Neural cell (in vitro differentiated cells): ENCODE measurements at regions not wholly inside any gene's neighbourhood (a gene's known extent, or its start where the extent isn't known, plus 50 kb on each side); places are given as distances from the start of the nearest gene placed in this dataset.

ENCODE experiments used
- H2AFZ ChIP-seq: fragments of 200-600, 300-800 bp; sonication (generic), shearing (Covaris generic); 2 replicates; pipeline ENCODE4 v1.6.0; 2014; ENCODE audit warnings: low read depth, mild to moderate bottlenecking, antibody characterized with exemption, low read length, moderate library complexity
- H3F3A ChIP-seq: fragments of 200-600 bp; shearing (Covaris generic); 2 replicates; pipeline ENCODE4 v1.6.1; 2016; ENCODE audit warnings: mild to moderate bottlenecking, moderate library complexity, mixed read lengths, antibody characterized with exemption, low read length; ENCODE audit not compliant: insufficient read depth, poor library complexity, severe bottlenecking
- H3K27ac ChIP-seq: fragments of 200-600, 300-800 bp; sonication (generic), shearing (Covaris generic); 2 replicates; pipeline ENCODE4 v1.5.1; 2014; ENCODE audit warnings: mild to moderate bottlenecking, low read length, moderate library complexity
- H3K27me3 ChIP-seq: fragments of 300-800, 200-600 bp; sonication (generic), shearing (Covaris generic); 2 replicates; pipeline ENCODE4 v1.6.0; 2014; ENCODE audit warnings: mild to moderate bottlenecking, low read depth, low read length, moderate library complexity; ENCODE audit not compliant: insufficient read depth
- H3K36me3 ChIP-seq: fragments of 300-800, 200-600 bp; sonication (generic), shearing (Covaris generic); 2 replicates; pipeline ENCODE4 v1.5.1; 2014; ENCODE audit warnings: mild to moderate bottlenecking, antibody characterized with exemption, low read length, moderate library complexity; ENCODE audit not compliant: insufficient read depth
- H3K4me2 ChIP-seq: fragments of 300-800, 200-600 bp; sonication (generic), shearing (Covaris generic); 2 replicates; pipeline ENCODE4 v1.6.0; 2014; ENCODE audit warnings: mild to moderate bottlenecking, low read length
- H3K4me3 ChIP-seq: fragments of 300-800, 200-600 bp; sonication (generic), shearing (Covaris generic); 2 replicates; pipeline ENCODE4 v1.5.1; 2014; ENCODE audit warnings: mild to moderate bottlenecking, low read length, moderate library complexity
- H3K79me2 ChIP-seq: fragments of 200-600 bp; shearing (Covaris generic); replicated peaks from 2 replicates; pipeline ENCODE4 v1.6.0; 2014; ENCODE audit warnings: mild to moderate bottlenecking, low read length, moderate library complexity; ENCODE audit not compliant: insufficient read depth
- H3K9ac ChIP-seq: fragments of 300-800, 200-600 bp; sonication (generic), shearing (Covaris generic); 2 replicates; pipeline ENCODE4 v1.6.1; 2016; ENCODE audit warnings: mild to moderate bottlenecking, low read length, mixed read lengths
- H3K9me2 ChIP-seq: fragments of 200-600 bp; shearing (Covaris generic); 2 replicates; pipeline ENCODE4 v1.6.1; 2016; ENCODE audit warnings: mild to moderate bottlenecking, low read length, mixed read lengths; ENCODE audit not compliant: insufficient read depth
- H3K9me3 ChIP-seq: fragments of 200-600, 300-800 bp; sonication (generic), shearing (Covaris generic); 2 replicates; pipeline ENCODE4 v1.6.1; 2016; ENCODE audit warnings: mild to moderate bottlenecking, mixed run types, low read length, moderate library complexity, mixed read lengths
- H4K20me1 ChIP-seq: fragments of 200-600 bp; shearing (Covaris generic); 2 replicates; pipeline ENCODE4 v1.6.1; 2016; ENCODE audit warnings: mild to moderate bottlenecking, mixed run types; ENCODE audit not compliant: insufficient read depth
- CTCF ChIP-seq: fragments of 450-650 bp; IDR thresholded peaks from 2 replicates; pipeline ENCODE4 v1.5.1; 2014; ENCODE audit warnings: antibody characterized with exemption, mild to moderate bottlenecking, moderate library complexity; ENCODE audit not compliant: poor library complexity, severe bottlenecking
- EP300 ChIP-seq: fragments of 450-650 bp; conservative IDR thresholded peaks from 2 replicates; pipeline ENCODE4 v1.6.1; 2014; ENCODE audit warnings: antibody characterized with exemption, mild to moderate bottlenecking, moderate library complexity; ENCODE audit not compliant: poor library complexity, severe bottlenecking
- EZH2 ChIP-seq: fragments of 200-600, 300-800 bp; shearing (Covaris generic), sonication (generic); IDR thresholded peaks from 2 replicates; pipeline ENCODE4 v1.6.1; 2014; ENCODE audit warnings: antibody characterized with exemption, low read length, borderline replicate concordance, mild to moderate bottlenecking; ENCODE audit not compliant: insufficient read depth, poor library complexity, severe bottlenecking
- MXI1 ChIP-seq: fragments of 450-650 bp; conservative IDR thresholded peaks from 2 replicates; pipeline ENCODE4 v1.6.1; 2014; ENCODE audit warnings: antibody characterized with exemption, mild to moderate bottlenecking; ENCODE audit not compliant: poor library complexity, severe bottlenecking
- POLR2AphosphoS5 ChIP-seq: IDR thresholded peaks from 2 replicates; pipeline ENCODE4 v1.6.1; 2012
- RAD21 ChIP-seq: fragments of 450-650 bp; conservative IDR thresholded peaks from 2 replicates; pipeline ENCODE4 v1.6.1; 2014; ENCODE audit warnings: antibody characterized with exemption, mild to moderate bottlenecking, moderate library complexity
- REST ChIP-seq: IDR thresholded peaks from 2 replicates; pipeline ENCODE4 v1.6.1; 2012; ENCODE audit warnings: borderline replicate concordance
- SMC3 ChIP-seq: fragments of 450-650 bp; conservative IDR thresholded peaks from 2 replicates; pipeline ENCODE4 v1.6.1; 2014; ENCODE audit warnings: antibody characterized with exemption, mild to moderate bottlenecking, moderate library complexity; ENCODE audit not compliant: poor library complexity
- TAF1 ChIP-seq: IDR thresholded peaks from 2 replicates; pipeline ENCODE4 v1.6.1; 2012; ENCODE audit warnings: low read depth

GRCh38 chr10:35907548-35907947 lies 265.5 kb upstream of the FZD8 start:
- no peak overlapping the region for H3K9ac ChIP-seq
- H3K27ac ChIP-seq, result no peak overlapping the region
- H3K36me3 ChIP-seq, result no peaks in the 10 kb centered on the region
- H3K9me2 ChIP-seq, result no peaks in the 10 kb centered on the region
- no peaks in the 10 kb centered on the region for H3K79me2 ChIP-seq
- H3K9me3 ChIP-seq, result no peaks in the 10 kb centered on the region
- H3K27me3 ChIP-seq, result no peaks in the 10 kb centered on the region
- no peaks in the 10 kb centered on the region for H3F3A ChIP-seq
- no peak for TF ChIP-seq MXI1
- no peak for TF ChIP-seq TAF1
- TF ChIP-seq SMC3, result no peak
- no peak for TF ChIP-seq POLR2AphosphoS5
- no peak for TF ChIP-seq REST
- no peak for TF ChIP-seq CTCF
- TF ChIP-seq EP300, result no peak
- no peak for TF ChIP-seq EZH2
- no peak for TF ChIP-seq RAD21
- no peaks in the 10 kb centered on the region for H4K20me1 ChIP-seq
- no peak overlapping the region for H2AFZ ChIP-seq
- H3K4me2 ChIP-seq, result no peak overlapping the region
- no peak overlapping the region for H3K4me3 ChIP-seq

- TF ChIP-seq EZH2 (no peak), REST (no peak), SMC3 (no peak), CTCF (no peak), POLR2AphosphoS5 (no peak), TAF1 (no peak), RAD21 (no peak)
- H3F3A ChIP-seq, result no peaks in the 10 kb centered on the region
- H3K27me3 ChIP-seq, result no peaks in the 10 kb centered on the region
- no peaks in the 10 kb centered on the region for H3K9me2 ChIP-seq
- no peaks in the 10 kb centered on the region for H3K9me3 ChIP-seq
- H3K79me2 ChIP-seq, result no peaks in the 10 kb centered on the region
- no peak overlapping the region for H3K4me2 ChIP-seq
- no peak overlapping the region for H3K4me3 ChIP-seq
- H3K27ac ChIP-seq, result no peak overlapping the region
- H4K20me1 ChIP-seq, result no peaks in the 10 kb centered on the region
- H2AFZ ChIP-seq, result no peak overlapping the region
- H3K36me3 ChIP-seq, result no peaks in the 10 kb centered on the region
- H3K9ac ChIP-seq, result no peak overlapping the region
These were observed 264.1 kb upstream of the FZD8 start for GRCh38 chr10:35906155-35906554.
